GM19043 (cell line): ENCODE measurements at regions not wholly inside any gene's neighbourhood (a gene's known extent, or its start where the extent isn't known, plus 50 kb on each side); places are given as distances from the start of the nearest gene placed in this dataset.
"Not testable (repeated sequence)": the region's sequence is repeated elsewhere in the genome, so short reads cannot be mapped to it uniquely, and the experiment has no call there.

Experiments
- ATAC-seq: cut with Tn5 transposase; IDR thresholded peaks from one replicate; pipeline ENCODE4 v1.9.1; 2021; ENCODE audit warnings: low read depth; ENCODE audit not compliant: unreplicated experiment

- no peak for ATAC-seq
Measured at GRCh38 chr3:78070188-78070587, 1030.3 kb downstream of the ROBO2 start.

DNA sequence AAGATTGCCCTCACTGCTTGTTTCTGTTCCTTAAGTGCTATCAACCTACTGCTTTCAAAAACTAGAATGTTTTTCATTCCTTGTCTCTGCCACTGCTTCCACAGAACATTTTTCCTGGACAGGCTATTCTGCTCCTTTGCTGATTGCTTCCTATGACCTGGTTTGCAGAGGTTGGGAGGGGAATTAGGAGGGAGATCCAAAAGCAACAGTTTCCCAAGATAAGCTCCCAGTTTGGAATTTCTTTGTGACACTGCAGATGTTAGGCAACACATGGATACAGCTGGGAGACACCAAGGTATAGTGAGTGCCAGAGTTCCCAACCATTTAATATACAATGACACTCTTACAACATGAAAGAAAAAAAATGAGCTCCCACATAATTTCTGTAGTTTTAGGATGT, 1036.5 kb downstream of the ROBO2 start:
- no peak for ATAC-seq

- ATAC-seq: no peak
Measured at GRCh38 chr3:78077178-78077577, 1037.3 kb downstream of the ROBO2 start.

GRCh38 chr3:78077842-78078241, 1037.9 kb downstream of the ROBO2 start:
- no peak for ATAC-seq

DNA sequence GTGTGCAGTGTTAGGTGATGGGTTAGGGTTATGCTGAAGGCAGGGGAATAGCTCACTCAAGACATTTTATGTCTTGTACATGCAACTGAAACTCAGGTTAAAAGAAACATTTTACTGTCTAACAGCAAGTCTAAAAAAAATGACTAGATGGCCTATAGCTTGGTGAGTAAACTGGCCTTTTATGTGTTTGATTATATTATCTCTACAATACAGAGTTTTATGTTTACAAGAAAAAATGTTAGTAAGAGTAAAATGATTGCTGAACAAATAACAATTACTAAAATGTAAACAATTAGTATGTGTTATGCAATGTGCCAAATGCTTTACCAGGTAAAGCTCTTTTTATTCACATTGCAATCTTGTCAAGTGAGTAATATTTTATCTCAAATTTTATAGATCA, 1039.6 kb downstream of the ROBO2 start:
- no peak for ATAC-seq

DNA sequence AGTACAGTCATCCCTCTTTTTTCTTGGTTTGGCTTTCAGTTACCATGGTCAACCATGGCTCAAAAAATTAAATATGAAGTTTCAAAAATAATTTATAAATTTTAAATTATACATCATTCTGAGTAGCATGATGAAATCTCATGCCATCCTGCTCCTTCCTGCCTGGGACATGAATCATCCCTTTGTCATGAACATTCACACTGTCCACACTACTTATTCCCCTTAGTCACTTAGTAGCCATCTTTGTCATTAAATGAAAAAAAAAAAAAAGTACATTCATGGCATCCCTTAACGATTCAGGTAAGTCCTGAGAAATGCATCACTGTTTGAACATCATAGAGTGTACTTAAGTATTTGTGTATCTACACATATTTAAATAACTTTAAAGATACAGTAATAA, 1046.3 kb downstream of the ROBO2 start:
- ATAC-seq: no peak

GRCh38 chr3:78087134-78087533, 1047.2 kb downstream of the ROBO2 start:
- no peak for ATAC-seq

DNA sequence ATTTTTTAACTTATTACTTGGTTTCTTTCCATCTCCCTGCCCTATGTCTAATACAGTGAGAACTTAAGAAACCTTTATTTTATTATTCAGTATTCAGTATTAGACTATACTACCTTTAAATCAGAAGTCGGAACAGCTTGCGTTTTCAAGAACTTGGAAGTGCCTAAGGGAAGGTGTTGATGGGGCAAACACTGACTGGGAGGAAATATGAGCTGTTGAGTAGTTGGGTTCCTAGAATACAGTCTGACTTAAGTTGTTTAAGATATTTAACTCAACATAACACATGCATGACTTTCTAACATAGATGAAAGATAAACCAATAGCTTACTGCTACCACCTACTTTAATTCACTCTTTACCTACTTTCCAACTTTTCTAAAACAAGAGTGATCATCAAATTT, 1048.1 kb downstream of the ROBO2 start:
- ATAC-seq: no peak

- ATAC-seq: no peak
Measured at GRCh38 chr3:78090382-78090781, 1050.5 kb downstream of the ROBO2 start.

DNA sequence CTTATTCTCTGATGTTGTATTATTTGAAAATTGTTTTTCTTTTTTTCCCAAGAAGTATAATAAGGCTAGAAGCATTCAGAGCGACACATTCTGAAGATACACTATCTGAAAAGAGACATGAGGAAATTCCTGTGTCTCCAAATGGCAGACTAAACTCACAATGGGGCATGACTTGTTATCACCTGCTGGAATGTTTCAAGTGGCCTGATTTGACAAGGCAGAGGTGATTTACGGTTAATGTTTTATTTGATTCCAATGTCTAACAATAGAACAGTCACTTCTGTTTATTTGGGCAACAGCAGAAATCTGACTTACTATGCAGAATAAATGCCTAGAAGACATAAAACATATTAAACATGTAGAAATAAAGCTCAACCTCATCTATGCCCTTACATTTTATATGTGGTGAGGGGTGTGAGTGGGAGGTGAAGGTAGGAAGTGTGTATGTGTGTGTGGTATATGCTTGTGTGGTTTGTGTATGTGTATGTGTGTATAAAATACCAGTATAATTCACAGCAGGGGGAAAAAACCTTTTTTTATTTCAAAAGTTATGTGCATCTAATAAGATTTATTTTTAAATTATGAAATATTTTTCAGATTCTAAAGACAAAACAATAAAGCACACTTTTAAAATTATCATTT, 1051.7 kb downstream of the ROBO2 start:
- no peak for ATAC-seq

DNA sequence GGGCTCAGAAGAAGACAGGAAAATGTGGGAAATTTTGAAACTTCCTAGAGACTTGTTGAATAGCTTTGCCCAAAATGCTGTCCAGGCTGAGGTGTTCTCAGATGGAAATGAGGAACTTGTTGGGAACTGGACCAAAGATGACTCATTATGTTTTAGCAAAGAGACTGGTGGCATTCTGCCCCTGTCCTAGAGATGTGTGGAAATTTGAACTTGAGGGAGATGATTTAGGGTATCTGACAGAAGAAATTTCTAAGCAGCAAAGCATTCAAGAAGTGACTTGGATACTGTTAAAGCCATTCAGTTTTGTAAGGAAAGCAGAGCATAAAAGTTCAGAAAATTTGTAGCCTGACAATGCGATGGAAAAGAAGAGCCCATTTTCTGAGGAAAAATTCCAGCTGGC, 1052.7 kb downstream of the ROBO2 start:
- not testable (repeated sequence) for ATAC-seq

- no peak for ATAC-seq
Measured at GRCh38 chr3:78096488-78097255, 1056.8 kb downstream of the ROBO2 start.

GRCh38 chr3:78098367-78098766, 1058.5 kb downstream of the ROBO2 start:
- ATAC-seq: no peak

DNA sequence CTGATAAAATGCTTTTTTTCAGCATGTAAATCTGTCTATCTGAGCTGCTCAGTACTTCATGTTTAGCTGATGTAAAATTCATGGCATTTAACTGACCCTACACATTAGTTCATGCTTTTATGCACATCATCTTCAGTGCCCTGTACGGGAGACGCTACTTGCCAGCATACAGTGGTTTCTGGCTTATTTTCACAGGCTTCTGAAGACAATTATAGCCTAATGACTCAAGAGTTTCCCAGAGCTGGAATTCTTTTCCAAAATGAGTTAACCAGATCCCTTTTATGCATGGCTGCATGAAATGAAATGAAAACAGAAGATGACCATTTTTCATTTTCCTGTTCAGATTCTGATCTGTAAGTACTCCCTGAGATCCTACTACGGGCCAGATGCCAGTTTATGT, 1061.5 kb downstream of the ROBO2 start:
- no peak for ATAC-seq

DNA sequence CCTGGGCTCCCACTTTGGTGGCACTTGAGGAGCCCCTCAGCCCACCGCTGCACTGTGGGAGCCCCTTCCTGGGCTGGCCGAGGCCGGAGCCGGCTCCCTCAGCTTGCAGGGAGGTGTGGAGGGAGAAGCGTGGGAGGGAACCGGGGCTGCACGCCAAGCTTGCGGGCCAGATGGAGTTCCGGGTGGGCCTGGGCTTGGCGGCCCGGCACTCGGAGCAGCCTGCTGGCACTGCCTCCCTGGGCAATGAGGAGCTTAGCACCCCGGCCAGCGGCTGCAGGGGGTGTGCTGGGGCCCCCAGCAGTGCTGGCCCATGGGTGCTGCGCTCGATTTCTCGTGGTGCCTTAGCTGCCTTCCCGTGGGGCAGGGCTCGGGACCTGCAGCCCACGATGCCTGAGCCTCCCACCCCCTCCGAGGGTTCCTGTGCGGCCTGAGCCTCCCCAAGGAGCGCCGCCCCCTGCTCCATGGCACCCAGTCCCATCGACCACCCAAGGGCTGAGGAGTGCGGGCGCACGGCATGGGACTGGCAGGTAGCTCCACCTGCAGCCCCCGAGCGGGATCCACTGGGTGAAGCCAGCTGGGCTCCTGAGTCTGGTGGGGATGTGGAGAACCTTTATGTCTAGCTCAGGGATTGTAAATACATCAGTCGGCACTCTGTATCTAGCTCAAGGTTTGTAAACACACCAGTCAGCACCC, 1068.5 kb downstream of the ROBO2 start:
- not testable (repeated sequence) for ATAC-seq

- ATAC-seq: no peak
Measured at GRCh38 chr3:78112291-78113010, 1072.6 kb downstream of the ROBO2 start.

GRCh38 chr3:78115983-78116382, 1076.1 kb downstream of the ROBO2 start:
- no peak for ATAC-seq

DNA sequence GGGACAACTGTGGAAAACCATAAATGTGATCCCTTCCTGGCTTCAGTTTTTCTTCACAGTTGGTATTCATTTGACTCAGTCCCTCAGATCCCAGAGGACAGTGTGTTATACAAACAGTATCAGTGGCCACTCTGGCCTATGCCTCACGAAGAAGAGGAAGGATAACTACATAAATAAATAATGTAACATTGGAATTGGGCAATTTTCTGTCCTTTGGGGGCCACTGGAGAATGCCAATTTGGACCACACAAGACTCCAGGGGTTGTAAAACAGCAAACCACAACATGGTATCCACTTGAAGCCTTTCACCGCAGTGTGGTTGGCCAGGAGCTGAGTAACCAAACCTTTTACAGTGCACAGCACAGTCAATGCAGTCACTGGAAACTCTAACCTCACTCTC, 1077.0 kb downstream of the ROBO2 start:
- no peak for ATAC-seq

DNA sequence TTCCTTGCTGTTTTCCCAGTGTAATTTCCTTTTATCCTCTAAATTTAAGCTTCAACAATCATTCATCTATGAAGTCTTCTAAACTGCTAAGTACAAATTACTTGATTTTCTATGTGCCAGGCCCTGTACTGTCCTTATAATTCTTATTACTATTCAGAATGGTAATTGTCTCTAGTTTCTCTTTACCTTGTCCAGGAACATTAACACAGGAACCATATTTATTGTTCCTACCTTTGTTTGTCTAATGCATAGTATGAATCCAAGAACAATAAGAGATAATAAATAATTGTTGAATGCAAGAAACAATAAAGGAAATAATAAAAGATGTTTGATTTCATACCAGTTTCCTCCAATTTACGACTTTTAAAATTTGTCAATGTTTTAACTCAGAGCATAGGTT, 1083.2 kb downstream of the ROBO2 start:
- no peak for ATAC-seq

DNA sequence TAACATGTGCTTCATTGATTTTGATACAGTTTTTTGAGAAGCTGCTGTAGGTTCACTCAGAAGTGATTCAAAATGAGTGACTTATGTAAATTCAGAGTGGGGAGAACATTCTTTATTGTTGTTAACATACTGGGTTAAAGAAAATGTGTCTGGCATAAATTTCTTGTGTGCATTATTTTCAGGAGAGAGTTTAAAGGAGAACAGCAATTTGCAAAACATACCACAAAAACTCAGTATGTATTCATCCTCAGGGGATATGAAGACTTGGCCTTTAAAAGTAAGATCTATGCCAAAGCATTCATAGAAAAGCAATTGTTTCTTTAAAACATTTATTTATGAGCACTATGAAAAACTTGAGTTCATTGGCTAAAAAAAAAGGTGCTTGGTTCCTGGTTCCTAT, 1089.8 kb downstream of the ROBO2 start:
- no peak for ATAC-seq

- no peak for ATAC-seq
Measured at GRCh38 chr3:78130741-78131290, 1090.9 kb downstream of the ROBO2 start.
